OCI-LY7 (cell line): ENCODE measurements at regions not wholly inside any gene's neighbourhood (a gene's known extent, or its start where the extent isn't known, plus 50 kb on each side); places are given as distances from the start of the nearest gene placed in this dataset.

ENCODE experiments used
- CTCF ChIP-seq: fragments of 200-600 bp; sonication (generic); conservative IDR thresholded peaks from 2 replicates; pipeline ENCODE4 v1.5.1; 2014; ENCODE audit warnings: mild to moderate bottlenecking, antibody characterized with exemption, low read length, moderate library complexity, mixed read lengths
- EZH2phosphoT487 ChIP-seq: fragments of 200-600 bp; sonication (generic); IDR thresholded peaks from 2 replicates; pipeline ENCODE4 v1.6.1; 2018; ENCODE audit warnings: low read depth, borderline replicate concordance, mild to moderate bottlenecking, mixed run types, antibody characterized with exemption, low read length, moderate library complexity, mixed read lengths

DNA sequence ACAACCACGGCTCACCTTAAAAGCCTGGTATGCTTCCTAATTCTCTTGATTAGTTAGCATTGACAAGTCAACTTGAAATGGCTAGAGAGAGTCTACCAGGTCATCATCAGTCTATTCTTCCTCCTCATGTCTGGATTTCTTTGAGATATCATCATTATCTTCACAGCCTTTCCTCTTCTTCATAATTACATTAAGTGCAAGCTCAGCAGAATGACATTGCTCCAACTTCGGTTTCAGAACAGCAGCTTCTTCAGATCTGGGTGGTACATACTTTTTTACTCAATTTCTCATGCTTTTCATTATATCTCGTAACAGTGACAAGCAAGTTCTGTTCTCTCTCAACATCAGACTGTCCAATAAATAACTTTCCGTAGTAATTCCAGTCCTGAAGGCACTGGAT lies 337.5 kb upstream of the TENM3 start:
- TF ChIP-seq CTCF (no peak), EZH2phosphoT487 (no peak)
